ENCODE measurements at regions not wholly inside any gene's neighbourhood (a gene's known extent, or its start where the extent isn't known, plus 50 kb on each side); places are given as distances from the start of the nearest gene placed in this dataset.
"Not testable (repeated sequence)": the region's sequence is repeated elsewhere in the genome, so short reads cannot be mapped to it uniquely, and the experiment has no call there.

DNA sequence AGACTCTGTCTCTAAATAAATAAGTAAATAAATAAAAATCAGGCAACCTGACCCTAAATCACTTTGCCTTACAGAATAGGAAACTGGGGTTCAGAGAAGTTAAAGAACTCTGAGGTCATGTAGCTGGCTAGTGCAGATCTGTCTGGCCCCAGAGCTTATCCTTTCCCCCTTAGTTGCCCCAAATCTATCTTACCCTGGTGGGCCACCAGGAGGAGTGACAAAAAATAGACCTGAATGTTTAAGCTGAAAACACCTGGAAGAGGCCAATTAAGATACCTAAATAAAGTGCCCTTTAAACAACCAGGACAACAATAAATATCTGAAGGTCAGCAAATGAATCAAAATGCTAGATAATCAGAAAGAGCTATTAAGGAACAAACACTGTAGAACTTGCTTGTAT is 59.7 kb downstream of the TEX35 start:
- no peak for DNase-seq

DNA sequence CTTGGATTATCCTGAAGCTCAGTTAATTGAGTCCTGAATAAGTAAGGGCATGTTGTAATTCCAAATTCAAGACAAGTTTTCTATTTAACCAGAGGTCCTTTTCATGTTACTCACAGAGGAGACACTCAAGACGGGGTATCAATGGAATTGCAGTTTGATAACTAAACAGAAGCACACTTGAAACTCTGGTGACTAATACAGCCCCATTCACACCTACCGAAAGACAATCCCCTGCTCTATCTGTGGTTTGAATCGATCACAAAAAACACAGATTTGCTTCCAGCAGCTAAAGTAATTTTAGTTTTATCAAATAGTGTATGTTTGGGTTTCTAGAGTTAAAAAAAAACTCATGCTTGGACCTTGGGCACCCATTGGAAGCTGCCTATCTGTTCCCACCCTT is 60.4 kb downstream of the TEX35 start:
- no peak for DNase-seq

DNA sequence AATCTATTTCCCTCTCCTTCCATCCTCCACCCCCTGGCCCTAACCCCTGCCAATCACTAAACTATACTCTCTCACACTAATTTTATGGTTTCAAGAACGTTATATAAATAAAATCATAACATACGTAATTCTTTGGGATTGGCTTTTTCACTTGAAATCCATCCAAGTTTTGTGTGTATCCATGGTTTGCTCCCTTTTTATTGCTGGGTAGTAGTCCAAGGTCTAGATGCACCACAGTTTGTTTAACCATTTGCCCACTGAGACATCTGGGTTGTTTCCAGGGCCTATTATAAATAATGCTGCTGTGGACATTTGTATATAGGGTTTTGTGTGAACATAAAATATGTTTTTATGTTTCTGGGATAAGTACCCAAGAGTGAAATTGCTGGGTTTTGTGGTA is 61.4 kb downstream of the TEX35 start:
- DNase-seq = no peak

DNA sequence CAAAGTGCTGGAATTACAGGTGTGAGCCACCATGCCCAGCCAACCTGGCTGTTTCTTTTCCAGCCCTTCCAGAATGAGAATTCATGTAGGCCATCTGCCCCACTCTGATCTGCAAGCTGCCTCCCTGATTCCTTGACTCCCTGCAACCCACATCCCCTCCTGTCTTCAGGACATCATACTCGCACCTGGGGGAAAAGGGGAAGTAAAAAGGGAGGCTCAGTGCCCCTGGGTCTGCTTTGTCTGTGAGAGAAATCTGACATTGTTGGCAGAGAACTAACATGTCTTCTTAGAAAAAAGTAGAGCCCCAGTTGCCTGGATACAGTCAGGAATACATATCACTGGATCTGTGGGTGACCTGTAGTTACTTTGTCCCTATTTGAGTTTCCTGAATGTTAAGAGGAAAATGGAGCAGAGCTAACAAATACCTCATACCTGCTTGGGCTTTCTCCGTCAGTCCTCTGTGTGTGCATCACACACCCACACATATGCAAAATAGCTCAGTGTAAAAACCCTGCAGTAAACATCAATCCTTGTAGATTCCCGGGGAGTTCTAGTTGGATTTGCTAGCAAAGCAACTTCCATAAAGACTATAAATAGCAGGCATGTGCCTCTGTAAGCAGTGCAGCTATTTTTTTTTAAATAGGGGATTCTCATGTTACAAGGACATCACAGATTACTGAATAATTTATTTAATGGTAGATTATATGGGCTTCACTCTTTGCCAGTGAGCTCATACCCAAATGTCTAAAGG is 62.9 kb downstream of the TEX35 start:
- no peak for DNase-seq

DNA sequence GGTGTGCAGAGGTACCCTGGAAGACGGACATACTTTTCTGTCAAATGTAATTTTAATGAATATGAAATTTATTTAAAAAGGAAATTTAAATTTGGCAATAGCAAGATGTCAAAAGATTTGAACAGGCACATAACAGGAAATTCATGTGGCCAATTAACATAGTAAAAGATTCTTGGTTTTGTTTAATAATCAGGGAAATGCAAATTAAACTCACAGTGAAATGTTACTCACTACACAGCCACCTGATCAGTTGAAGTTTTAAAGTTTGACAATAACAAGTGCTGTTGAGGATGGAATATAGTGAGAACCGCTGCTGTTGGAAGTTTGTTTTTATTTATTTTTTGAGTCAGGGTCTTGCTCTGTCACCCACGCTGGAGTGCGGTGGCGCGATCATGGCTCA is 63.9 kb downstream of the TEX35 start:
- DNase-seq = no peak

DNA sequence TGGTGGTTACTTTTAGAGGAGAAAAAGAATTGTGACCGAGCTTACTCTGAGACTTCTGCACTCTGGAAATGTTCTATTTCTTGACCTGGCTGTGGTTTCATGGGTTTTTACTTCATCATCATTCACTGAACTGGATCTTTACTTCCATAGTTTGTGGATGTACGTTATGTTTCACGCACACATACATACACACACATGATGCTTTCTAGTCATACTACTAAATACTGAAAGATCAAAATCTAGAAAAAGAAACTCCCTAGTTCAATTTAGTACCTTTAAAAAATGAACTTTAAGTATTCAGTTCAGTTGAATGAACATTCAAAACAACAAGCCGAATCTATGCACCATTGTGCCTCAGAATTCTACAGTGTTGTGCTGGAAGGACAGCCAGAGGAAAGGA is 65.0 kb downstream of the TEX35 start:
- DNase-seq = no peak

DNA sequence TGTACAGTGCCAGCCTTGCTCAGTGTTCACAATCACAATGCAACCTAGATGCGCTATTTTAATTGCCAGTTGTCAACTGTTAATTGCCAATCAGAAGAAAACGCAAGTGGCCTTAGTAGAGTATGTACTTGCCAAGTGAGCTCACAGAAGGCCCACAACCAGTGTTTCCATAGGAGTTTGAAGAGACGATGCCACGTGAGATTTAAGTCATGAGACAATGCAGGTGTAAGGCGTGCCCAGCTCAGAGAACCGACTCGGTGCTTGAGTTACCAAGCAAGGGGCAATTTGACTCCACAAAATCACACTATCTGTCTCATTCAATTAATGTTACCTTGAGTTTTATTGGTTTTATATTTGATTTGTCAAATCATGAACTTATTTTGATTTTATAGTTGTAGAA is 65.6 kb downstream of the TEX35 start:
- no peak for DNase-seq

DNA sequence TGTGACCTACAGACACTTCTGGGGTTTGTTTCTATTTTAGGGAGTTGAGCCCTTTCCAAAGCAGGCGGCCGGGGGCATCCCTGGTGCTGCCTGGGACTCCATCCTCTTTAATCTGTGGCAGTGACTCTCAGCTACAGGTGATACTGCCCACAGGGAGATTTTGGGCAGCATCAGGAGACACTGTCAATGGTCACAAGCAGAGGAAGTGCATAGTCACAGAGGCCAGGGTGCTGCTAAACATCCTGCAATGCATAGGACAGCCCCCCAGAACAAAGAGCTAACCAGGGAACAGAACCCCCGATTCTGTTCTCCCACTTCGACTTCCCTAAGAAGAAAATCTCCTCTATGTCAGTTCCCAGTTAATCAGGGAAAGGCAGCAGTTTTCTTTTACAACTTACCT is 66.2 kb downstream of the TEX35 start:
- DNase-seq = no peak

DNA sequence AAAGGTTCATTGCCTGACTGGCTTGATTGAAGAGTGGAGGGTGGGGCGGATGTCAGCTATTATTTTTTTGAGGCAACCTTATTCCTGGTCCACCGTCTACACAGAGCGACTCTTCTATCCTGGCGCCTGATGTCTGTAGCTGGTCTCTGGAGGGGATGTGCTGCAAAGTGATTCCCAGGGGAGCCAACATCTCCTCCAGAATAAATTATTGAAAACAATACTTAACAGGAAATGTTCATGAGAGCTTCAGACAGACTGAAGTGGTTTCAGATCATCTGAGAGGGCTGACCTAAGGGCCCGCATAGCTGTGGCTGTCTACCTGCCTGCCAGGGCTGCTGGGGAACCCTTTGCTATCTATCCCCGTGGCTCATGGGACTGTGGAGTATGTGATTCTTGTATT is 66.7 kb downstream of the TEX35 start:
- no peak for DNase-seq

DNA sequence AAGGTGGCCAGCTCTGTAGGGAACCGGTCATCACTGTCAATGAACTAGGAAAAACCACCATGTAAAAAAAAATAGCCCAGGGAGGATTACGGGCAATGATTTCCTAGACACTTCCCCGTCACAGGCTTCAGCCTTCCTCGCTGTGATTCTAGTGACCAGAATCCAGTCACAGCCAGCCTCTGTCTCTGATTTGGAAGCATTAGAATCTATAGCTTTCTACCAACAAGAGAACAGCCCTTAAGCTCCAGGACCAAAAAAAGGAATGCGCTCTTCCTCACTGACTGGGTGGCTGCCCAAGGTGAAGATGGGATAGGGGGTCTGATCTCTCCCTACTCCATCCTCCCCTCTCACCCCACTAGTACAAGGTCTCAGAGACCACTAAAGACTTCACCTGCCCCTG is 67.2 kb downstream of the TEX35 start:
- no peak for DNase-seq

DNA sequence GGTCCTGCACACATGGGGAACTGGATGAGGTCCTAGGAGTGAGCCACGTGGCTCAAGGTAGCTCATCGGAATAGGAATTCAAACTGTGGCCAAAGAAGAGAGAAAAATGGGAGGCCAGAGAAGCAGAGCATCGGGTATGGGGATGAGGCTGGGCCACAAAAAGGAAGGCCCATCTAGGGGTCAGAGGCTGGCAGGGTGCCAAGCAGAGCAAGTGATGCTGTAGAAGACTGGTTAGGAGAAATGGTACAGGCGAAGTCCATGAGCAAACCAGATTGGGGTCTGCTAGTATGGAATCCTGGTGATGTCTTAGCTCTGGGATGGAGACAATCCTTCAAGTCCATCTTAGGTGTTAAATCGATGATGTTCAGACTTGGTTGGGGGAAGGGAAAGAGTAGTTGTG is 68.0 kb downstream of the TEX35 start:
- DNase-seq = no peak

DNA sequence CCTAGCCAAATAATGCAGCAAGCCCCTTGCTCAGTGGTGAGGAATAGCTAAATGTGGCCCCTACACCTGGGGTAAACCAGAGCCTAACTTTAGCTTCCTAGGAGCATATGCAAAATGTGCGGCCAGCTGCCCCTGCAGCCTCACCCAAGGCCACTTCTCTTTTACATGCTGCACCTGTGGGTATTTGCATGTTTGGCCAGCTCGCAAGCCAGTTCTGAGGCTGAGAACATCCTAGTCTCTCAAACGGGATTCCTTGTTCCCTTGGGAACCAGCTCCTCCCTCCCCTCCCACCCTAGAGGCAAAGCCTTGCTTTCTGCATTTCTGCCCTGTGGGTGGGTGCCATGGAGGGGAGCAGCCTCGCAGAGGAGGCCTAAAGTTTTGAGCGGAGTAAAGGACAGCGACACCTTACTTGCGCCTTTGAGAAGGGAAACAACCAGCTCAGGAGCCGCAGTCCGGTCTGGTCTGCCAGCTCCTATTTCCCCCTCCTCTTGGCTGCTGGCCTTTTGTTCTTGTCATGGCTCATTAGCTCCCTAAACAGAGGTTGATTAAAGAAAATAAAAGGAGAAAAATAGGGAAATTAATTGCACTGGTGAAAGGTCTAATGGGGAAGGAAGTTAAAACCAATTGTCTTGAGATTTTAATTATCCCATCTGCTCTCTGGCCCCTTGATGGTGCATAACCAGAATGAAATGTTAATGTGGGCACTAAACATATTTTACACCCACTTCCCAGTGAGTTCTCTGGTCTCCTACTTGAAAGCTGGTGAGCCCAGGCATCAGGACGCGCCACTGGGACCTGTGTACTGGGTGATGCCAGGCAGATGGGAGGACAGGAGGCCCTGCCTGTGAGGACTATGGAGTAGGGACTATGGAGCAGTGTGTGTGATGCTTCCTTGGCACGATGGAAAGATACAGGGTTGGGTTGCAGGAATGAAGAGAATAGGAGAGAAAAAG is 68.7 kb downstream of the TEX35 start:
- DNase-seq = peak; percentile 15

DNA sequence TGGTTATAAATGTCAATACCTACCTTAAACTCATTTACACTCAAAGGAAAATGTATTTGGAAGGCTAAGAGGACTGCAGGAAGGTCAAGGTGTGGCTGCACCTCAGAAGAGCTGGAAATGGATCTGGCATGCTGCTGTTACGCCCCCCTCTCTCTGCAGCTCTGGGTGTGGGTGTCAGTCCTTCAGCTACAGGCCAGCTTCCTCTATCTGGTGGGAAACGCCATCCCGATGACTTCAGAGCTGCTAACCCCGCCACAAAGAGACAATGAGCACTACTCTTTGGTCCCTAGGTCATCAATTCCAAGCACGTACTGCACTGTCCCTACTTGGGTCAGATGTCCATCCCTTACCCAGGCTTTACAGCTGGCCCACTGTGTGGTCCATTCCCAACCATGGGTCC is 74.2 kb downstream of the TEX35 start:
- DNase-seq = no peak

DNA sequence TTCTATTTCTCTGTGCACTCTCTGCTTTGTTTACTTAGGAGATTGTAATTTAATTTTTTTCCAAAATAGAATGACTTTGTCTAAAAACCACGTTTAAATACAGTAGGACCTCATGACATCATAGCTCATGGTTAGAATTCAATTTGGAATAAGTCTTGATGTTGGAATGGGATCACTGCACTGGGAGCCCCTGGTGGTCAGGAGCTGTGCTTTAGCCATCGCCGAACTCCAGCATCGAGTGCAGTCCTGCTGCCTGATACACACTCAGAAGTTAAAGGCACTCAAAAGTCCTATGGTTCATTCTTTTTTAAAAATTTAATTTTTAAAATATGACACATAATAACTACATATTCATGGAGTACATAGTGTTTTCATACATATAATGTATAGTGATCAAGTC is 75.1 kb downstream of the TEX35 start:
- no peak for DNase-seq

DNA sequence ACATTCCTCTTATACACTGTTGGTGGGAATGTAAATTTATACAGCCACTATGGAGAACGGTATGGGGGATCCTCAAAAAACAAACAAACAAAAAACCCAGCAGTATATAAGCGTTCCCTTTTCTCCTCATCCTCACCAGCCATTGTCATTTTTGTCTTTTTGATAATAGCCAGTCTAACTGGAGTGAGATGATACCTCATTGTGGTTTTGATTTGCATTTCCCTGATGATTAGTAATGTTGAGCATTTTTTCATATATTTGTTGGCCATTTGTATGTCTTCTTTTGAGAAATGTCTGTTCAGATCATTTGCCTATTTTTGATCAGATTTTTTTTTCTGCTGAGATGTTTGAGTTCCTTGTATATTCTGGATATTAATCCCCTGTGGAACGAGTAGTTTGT is 76.1 kb downstream of the TEX35 start:
- DNase-seq = not testable (repeated sequence)

DNA sequence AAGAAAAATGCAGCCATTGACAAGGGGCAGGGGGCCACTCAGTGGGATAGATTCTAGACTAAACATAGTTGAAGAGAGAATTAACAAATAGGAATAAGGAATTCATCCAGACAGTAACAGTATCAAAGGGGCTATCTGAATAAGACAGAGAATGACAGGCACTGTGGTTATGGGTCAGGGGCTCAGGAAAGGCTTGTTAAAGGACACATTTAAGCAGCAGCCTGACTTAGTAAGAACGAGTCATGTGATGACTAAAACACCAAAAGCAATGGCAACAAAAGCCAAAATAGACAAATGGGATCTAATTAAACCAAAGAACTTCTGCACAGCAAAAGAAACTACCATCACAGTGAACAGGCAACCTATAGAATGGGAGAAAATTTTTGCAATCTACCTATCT is 78.9 kb downstream of the TEX35 start:
- peak; percentile 6 for DNase-seq

DNA sequence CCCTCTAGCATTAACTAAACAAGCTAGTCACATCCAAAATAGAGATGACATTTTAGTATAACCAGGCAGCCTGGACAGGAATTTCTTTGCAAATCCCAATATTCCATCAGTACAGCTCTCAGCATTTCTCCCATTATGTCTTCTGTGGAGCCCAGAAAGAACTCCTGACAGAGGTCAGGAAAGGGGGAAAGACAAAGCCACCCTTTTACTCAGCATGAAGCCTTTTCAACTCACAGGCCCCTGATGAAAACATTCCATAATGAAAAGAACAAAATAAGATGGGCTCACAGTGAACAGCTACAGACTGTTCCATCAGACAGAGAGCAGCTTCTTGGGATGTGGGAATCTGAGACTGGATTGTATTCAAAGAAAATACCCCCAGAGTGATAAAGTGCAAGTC is 80.6 kb downstream of the TEX35 start:
- no peak for DNase-seq

DNA sequence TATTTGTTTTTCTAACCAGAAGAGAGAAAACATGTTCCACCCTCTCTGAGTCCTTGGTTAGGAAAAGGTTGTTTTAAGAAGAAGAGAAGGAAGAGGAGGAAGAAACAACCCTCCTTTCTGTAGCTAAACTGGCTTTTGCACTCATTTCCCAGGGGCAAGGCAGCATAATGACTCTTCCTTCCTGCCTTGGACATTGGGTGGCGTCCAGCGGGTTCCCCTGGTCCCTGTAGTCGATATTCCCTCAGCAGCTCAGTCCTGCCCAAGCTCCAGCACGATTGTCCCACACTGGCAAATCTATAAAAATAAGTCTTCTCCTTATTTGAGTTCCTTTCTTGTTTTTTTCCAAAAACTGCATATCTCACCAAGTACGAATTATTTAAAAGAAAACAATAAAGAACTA is 81.2 kb downstream of the TEX35 start:
- DNase-seq = no peak

DNA sequence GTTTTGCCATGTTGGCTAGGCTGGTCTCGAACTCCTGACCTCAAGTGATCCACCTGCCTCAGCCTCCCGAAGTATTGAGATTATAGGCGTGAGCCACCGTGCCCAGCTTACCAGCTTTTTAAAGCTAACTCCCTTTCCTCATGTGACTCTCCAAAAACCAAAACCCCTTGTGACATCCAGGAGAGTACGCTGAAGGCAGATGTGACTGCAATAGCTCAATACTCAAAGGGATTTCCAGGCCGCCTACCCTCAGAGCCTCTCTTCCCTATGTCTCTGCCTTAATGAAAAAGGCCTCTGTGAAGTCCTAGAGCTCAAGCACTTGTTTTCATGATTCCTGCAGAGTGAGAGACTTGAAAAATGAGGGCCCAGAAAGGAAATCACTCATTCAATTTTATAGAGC is 82.6 kb downstream of the TEX35 start:
- DNase-seq = no peak

DNA sequence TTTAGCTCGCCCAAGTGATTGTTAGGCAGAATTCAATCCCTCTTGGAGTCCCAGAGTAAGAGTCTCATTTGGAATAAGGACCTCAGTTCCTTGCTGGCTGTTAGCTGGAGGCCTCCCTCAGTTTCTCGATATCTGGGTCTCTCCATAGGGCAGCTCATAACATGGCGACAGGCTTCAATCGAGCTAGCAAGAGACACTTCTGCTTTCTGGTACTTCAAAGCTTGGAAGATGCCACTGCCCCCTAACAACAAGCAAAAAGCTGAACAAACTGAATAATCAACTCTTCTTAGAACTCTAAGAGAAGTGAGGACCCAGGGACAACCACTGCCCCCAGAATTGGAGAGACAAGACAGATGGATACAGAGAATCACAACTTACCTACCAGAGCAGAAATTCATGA is 86.2 kb downstream of the TEX35 start:
- DNase-seq = no peak

DNA sequence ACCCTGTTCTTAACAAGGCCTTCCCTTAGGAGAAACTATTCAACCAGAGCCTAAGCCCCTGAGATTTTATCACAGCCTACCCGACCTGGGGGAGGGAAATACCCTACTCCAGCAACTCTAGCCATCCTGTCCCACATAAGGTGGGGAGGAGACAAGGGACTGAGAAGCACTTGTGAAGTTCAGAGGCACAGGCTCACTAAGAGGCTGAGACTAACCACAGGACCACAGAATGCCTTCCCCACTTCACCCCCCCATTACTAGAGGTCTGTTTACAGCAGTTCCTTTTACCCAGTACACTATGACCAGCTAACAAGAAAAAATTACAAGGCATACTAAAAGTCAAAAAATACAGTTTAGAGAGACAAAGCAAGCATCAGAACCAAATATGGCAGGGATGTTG is 86.8 kb downstream of the TEX35 start:
- no peak for DNase-seq

DNA sequence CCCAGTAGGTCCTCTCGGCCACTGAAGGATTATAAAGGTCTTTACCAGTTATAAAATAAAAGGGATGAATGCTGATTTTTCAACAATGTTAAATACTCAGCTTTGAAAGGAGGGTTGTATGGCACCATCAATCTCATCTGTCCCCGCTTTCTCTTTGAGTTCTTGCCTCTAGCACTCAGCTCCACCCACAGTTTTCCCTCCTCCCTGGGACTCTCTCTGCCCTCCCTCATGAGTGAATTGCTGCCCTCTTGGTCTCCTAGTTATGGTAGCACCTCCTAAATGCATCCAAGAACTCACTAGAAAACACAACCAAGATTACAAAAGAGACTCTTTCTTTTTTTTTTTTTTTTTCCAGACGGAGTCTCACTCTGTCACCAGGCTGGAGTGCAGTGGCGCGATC is 91.0 kb downstream of the TEX35 start:
- DNase-seq = no peak

DNA sequence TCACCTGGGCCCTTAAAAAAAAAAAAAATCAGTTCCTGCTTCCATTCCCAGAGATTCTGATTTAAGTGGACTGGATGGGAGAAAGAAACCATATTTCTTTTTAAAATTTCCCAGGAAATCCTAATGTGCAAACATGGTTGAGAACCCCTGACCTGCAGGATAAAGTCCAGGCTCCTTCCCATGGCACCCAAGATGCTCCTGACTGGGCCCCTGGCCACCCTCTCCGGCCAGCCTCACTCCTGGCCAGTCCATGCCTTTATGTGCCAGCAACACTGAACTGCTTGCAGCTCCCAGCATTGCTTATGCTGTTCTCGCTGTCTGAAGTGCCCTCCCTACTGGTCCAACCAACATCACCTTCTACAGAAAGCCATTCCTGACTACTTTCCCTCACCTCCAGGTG is 93.9 kb downstream of the TEX35 start:
- DNase-seq = no peak

DNA sequence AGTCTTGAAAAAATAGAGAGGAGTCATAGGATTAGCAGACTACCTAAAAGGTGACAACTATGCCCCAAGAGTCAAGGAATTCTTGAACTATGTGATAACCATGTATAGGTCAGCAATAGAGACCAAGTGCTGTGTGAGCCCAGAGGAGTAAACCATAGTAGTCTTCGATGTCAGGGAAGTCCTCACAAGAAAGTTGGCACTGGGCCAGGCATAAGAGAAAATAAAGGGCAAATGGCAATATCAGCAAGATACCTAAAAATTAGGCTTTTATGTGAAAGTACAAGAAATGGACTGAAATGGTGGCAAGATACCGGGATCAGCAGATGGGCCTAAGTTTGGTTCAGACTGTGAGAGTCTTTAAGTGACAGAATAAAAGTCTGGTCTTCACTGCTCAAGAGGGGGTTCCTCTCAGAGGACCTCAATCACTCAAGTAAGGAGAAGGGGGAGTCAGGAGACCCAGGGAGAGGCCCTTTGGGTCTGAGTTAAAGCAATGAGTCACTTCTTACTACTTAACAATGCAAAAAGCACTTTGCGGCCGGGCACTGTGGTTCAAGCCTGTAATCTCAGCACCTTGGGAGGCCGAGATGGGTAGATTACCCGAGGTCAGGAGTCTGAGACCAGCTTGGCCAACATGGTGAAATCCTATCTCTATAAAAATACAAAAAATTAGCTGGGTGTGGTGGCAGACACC is 95.0 kb downstream of the TEX35 start:
- no peak for DNase-seq

Data from kidney glomerular epithelial cell (primary cell).